ENCODE measurements at regions not wholly inside any gene's neighbourhood (a gene's known extent, or its start where the extent isn't known, plus 50 kb on each side); places are given as distances from the start of the nearest gene placed in this dataset.

- no peak for TF ChIP-seq CTCF (IDR thresholded peaks at IDR 0.05; ENCODE audit: extremely low read depth, missing control alignments)
- DNase-seq (ENCODE audit: low spot score) = no peak
Observed at GRCh38 chr6:90384720-90385119, 88.1 kb upstream of the BACH2 start.

GRCh38 chr6:90383196-90383822, 86.7 kb upstream of the BACH2 start:
- DNase-seq (ENCODE audit: low spot score) = no peak
- no peak for TF ChIP-seq CTCF (IDR thresholded peaks at IDR 0.05; ENCODE audit: extremely low read depth, missing control alignments)

GRCh38 chr6:90382760-90383159, 86.1 kb upstream of the BACH2 start:
- TF ChIP-seq CTCF (IDR thresholded peaks at IDR 0.05; ENCODE audit: extremely low read depth, missing control alignments) = no peak
- no peak for DNase-seq (ENCODE audit: low spot score)

- DNase-seq (ENCODE audit: low spot score) = no peak
- no peak for TF ChIP-seq CTCF (IDR thresholded peaks at IDR 0.05; ENCODE audit: extremely low read depth, missing control alignments)
Observed at GRCh38 chr6:90375681-90376439, 79.2 kb upstream of the BACH2 start.

- DNase-seq (ENCODE audit: low spot score) = no peak
- no peak for TF ChIP-seq CTCF (IDR thresholded peaks at IDR 0.05; ENCODE audit: extremely low read depth, missing control alignments)
Observed at GRCh38 chr6:90374201-90374600, 77.6 kb upstream of the BACH2 start.

- no peak for TF ChIP-seq CTCF (IDR thresholded peaks at IDR 0.05; ENCODE audit: extremely low read depth, missing control alignments)
Observed at GRCh38 chr6:90372885-90373284, 76.2 kb upstream of the BACH2 start.

GRCh38 chr6:90372450-90372849, 75.8 kb upstream of the BACH2 start:
- TF ChIP-seq CTCF (IDR thresholded peaks at IDR 0.05; ENCODE audit: extremely low read depth, missing control alignments) = no peak
- DNase-seq (ENCODE audit: low spot score) = no peak

More at GRCh38 chr6:90372885-90373284, 76.2 kb upstream of the BACH2 start:
- no peak for DNase-seq (ENCODE audit: low spot score)

Measured in GM20000 (cell line).